H1 (cell line): ENCODE measurements at regions not wholly inside any gene's neighbourhood (a gene's known extent, or its start where the extent isn't known, plus 50 kb on each side); places are given as distances from the start of the nearest gene placed in this dataset.

ENCODE experiments used
- CTCF ChIA-PET: fragments of 300-600 bp; sonication (Branson Sonifier 250); formaldehyde crosslinking; loops from one replicate; lab custom pipeline; 2021; ENCODE audit not compliant: partially characterized antibody; lab: Charles Lee
- POLR2A ChIA-PET: fragments of 300-600 bp; sonication (Branson Sonifier 250); formaldehyde crosslinking; loops from one replicate; lab custom pipeline; 2021; ENCODE audit warnings: inconsistent platforms; ENCODE audit not compliant: partially characterized antibody; lab: Charles Lee
- DNase-seq, 2 experiments: peaks; one replicate each; pipeline versions ENCODE4 v3.0.0 to v3.0.0-alpha.2; 2010 to 2022; ENCODE audit warnings: low spot score in 2 of 2, low read depth in 1 of 2, mixed read lengths in 1 of 2
- FAIRE-seq: peaks from 2 replicates; lab custom pipeline; 2011; peaks lifted over from hg19 to GRCh38; lab: Jason Lieb, UNC
- H2AFZ ChIP-seq: 2 replicates; pipeline ENCODE4 v1.8.1; 2012; ENCODE audit warnings: low read length, inconsistent platforms
- H2AK5ac ChIP-seq: 2 replicates; pipeline ENCODE4 v1.6.1; 2013; ENCODE audit warnings: low read depth, low read length
- H2BK120ac ChIP-seq: replicated peaks from 2 replicates; pipeline ENCODE3; 2013; ENCODE audit warnings: low read depth, low read length, inconsistent platforms
- H2BK12ac ChIP-seq: 2 replicates; pipeline ENCODE4 v1.6.1; 2013; ENCODE audit warnings: low read depth, low read length
- H2BK15ac ChIP-seq: 2 replicates; pipeline ENCODE4 v1.6.1; 2013; ENCODE audit warnings: low read length
- H2BK20ac ChIP-seq: 2 replicates; pipeline ENCODE4 v1.6.1; 2013; ENCODE audit warnings: low read length
- H2BK5ac ChIP-seq: 2 replicates; pipeline ENCODE4 v1.6.1; 2013; ENCODE audit warnings: low read depth, low read length
- H3K14ac ChIP-seq: 2 replicates; pipeline ENCODE4 v1.6.1; 2013; ENCODE audit warnings: inconsistent platforms; ENCODE audit not compliant: insufficient read length
- H3K18ac ChIP-seq: 2 replicates; pipeline ENCODE4 v1.6.1; 2013; ENCODE audit warnings: low read length; ENCODE audit errors: extremely low read depth
- H3K23ac ChIP-seq: 2 replicates; pipeline ENCODE4 v1.6.1; 2013; ENCODE audit warnings: inconsistent platforms; ENCODE audit not compliant: insufficient read length
- H3K23me2 ChIP-seq: 2 replicates; pipeline ENCODE4 v1.6.1; 2013; ENCODE audit warnings: low read depth, low read length
- H3K27ac ChIP-seq: 2 replicates; pipeline ENCODE4 v1.6.1; 2011; ENCODE audit warnings: low read depth, low read length, inconsistent platforms
- H3K27me3 ChIP-seq, 4 experiments: replicated peaks in 1 of 4; 1 replicate in 1 of 4; 2 replicates in 3 of 4; pipeline versions ENCODE4 v1.6.1 to v1.8.1; 2011 to 2013; ENCODE audit warnings: low read length in 3 of 4, mild to moderate bottlenecking in 3 of 4, inconsistent platforms in 2 of 4, mixed read lengths in 2 of 4, moderate library complexity in 1 of 4; ENCODE audit not compliant: control insufficient read depth in 3 of 4, insufficient read depth in 3 of 4; ENCODE audit errors: extremely low read depth in 1 of 4
- H3K36me3 ChIP-seq, 4 experiments: 2 replicates each; pipeline versions ENCODE4 v1.6.1 to v1.8.1; 2011 to 2013; ENCODE audit warnings: mild to moderate bottlenecking in 4 of 4, low read length in 3 of 4, moderate library complexity in 2 of 4, control low read depth in 1 of 4, inconsistent platforms in 1 of 4; ENCODE audit not compliant: insufficient read depth in 4 of 4, control insufficient read depth in 2 of 4
- H3K4ac ChIP-seq: replicated peaks from 2 replicates; pipeline ENCODE3; 2013; ENCODE audit warnings: low read length, low read depth, mixed read lengths, inconsistent platforms; ENCODE audit not compliant: insufficient read length
- H3K4me1 ChIP-seq, 4 experiments: replicated peaks in 1 of 4; 1 replicate in 1 of 4; 2 replicates in 3 of 4; pipeline versions ENCODE4 v1.6.1 to v1.8.1; 2011 to 2013; ENCODE audit warnings: low read length in 3 of 4, inconsistent platforms in 2 of 4, mixed read lengths in 1 of 4; ENCODE audit not compliant: insufficient read depth in 4 of 4, control insufficient read depth in 3 of 4
- H3K4me2 ChIP-seq, 2 experiments: 2 replicates each; pipeline versions ENCODE4 v1.6.1 to v1.8.1; 2011 to 2013; ENCODE audit warnings: low read depth in 2 of 2, low read length in 2 of 2, control low read depth in 1 of 2, inconsistent platforms in 1 of 2, mild to moderate bottlenecking in 1 of 2; ENCODE audit not compliant: insufficient read depth in 1 of 2
- H3K4me3 ChIP-seq, 4 experiments: fragments of 200-600, 300-600 bp in 1 of 4; sonication (generic), shearing (Covaris generic), sonication (Bioruptor Twin) in 1 of 4; 2 replicates each; pipeline versions ENCODE4 v1.5.1 to v1.8.1; 2011 to 2016; ENCODE audit warnings: low read length in 4 of 4, low read depth in 3 of 4, control low read depth in 2 of 4, inconsistent platforms in 2 of 4, mild to moderate bottlenecking in 2 of 4, mixed read lengths in 1 of 4, moderate library complexity in 1 of 4; ENCODE audit not compliant: insufficient read depth in 2 of 4; ENCODE audit errors: extremely low read depth in 1 of 4
- H3K56ac ChIP-seq: replicated peaks from 2 replicates; pipeline ENCODE3; 2013; ENCODE audit warnings: low read depth, mild to moderate bottlenecking, mixed read lengths, low read length, inconsistent platforms; ENCODE audit not compliant: insufficient read length
- H3K79me1 ChIP-seq: 2 replicates; pipeline ENCODE4 v1.6.1; 2013; ENCODE audit warnings: low read depth, low read length, control low read depth
- H3K79me2 ChIP-seq, 2 experiments: 2 replicates each; pipeline versions ENCODE4 v1.6.1 to v1.8.1; 2012 to 2013; ENCODE audit warnings: low read length in 2 of 2, mild to moderate bottlenecking in 2 of 2, inconsistent platforms in 1 of 2; ENCODE audit not compliant: insufficient read depth in 2 of 2, control insufficient read depth in 1 of 2
- H3K9ac ChIP-seq, 4 experiments: replicated peaks in 1 of 4; 1 replicate in 1 of 4; 2 replicates in 3 of 4; pipeline versions ENCODE4 v1.6.1 to v1.8.1; 2011 to 2013; ENCODE audit warnings: low read depth in 3 of 4, low read length in 3 of 4, control low read depth in 2 of 4, mild to moderate bottlenecking in 2 of 4, moderate library complexity in 2 of 4, inconsistent platforms in 1 of 4; ENCODE audit errors: extremely low read depth in 1 of 4
- H3K9me3 ChIP-seq, 2 experiments: 2 replicates each; pipeline versions ENCODE4 v1.6.1 to v1.8.1; 2012 to 2013; ENCODE audit warnings: mild to moderate bottlenecking in 2 of 2, moderate library complexity in 2 of 2, control low read depth in 1 of 2, inconsistent platforms in 1 of 2, low read depth in 1 of 2, low read length in 1 of 2, mixed read lengths in 1 of 2; ENCODE audit not compliant: insufficient read depth in 2 of 2
- H4K20me1 ChIP-seq, 2 experiments: replicated peaks in 1 of 2; 2 replicates each; pipeline versions ENCODE3 to v1.8.1; 2011 to 2013; ENCODE audit warnings: inconsistent platforms in 2 of 2, low read length in 2 of 2, mild to moderate bottlenecking in 1 of 2; ENCODE audit not compliant: insufficient read depth in 2 of 2, control insufficient read depth in 1 of 2
- H4K5ac ChIP-seq: 2 replicates; pipeline ENCODE4 v1.6.1; 2013; ENCODE audit warnings: low read length, low read depth, mixed read lengths, inconsistent platforms; ENCODE audit not compliant: insufficient read length
- H4K8ac ChIP-seq: 2 replicates; pipeline ENCODE4 v1.8.0; 2013; ENCODE audit warnings: mild to moderate bottlenecking, moderate library complexity, low read length, inconsistent platforms; ENCODE audit not compliant: insufficient read depth; ENCODE audit errors: extremely low read depth
- H4K91ac ChIP-seq: replicated peaks from 2 replicates; pipeline ENCODE3; 2013; ENCODE audit warnings: low read length, mixed read lengths, inconsistent platforms; ENCODE audit not compliant: insufficient read length
- CBX5 ChIP-seq: fragments of 300-800, 300-1000 bp; sonication (generic); IDR thresholded peaks from 2 replicates; pipeline ENCODE4 v1.7.1; 2016; ENCODE audit warnings: antibody characterized with exemption, low read length, low read depth
- CTBP2 ChIP-seq: IDR thresholded peaks from 2 replicates; pipeline ENCODE4 v1.7.0; 2011; ENCODE audit warnings: borderline replicate concordance, mild to moderate bottlenecking, moderate library complexity, mixed read lengths, low read length; ENCODE audit not compliant: insufficient read depth, insufficient read length
- HDAC2 ChIP-seq, 2 experiments: fragments of 300-600 bp in 1 of 2; sonication (generic) in 1 of 2; IDR thresholded peaks; 2 replicates each; pipeline ENCODE4 v1.6.1; 2011 to 2012; ENCODE audit warnings: low read depth in 2 of 2, low read length in 2 of 2, mild to moderate bottlenecking in 2 of 2, moderate library complexity in 2 of 2, borderline replicate concordance in 1 of 2, inconsistent platforms in 1 of 2
- JUND ChIP-seq: IDR thresholded peaks from 2 replicates; pipeline ENCODE4 v1.6.1; 2011; ENCODE audit warnings: mild to moderate bottlenecking, improper control_type of control experiment, low read length
- PHF8 ChIP-seq: fragments of 200-600 bp; sonication (generic); conservative IDR thresholded peaks from 2 replicates; pipeline ENCODE4 v1.7.1; 2012; ENCODE audit warnings: low read depth, mild to moderate bottlenecking, inconsistent platforms, low read length, moderate library complexity
- RBBP5 ChIP-seq: IDR thresholded peaks from 2 replicates; pipeline ENCODE4 v1.7.1; 2012; ENCODE audit warnings: low read depth, mild to moderate bottlenecking, inconsistent platforms, low read length, moderate library complexity, borderline replicate concordance
- RXRA ChIP-seq: IDR thresholded peaks from 2 replicates; pipeline ENCODE4 v1.6.1; 2011; ENCODE audit warnings: low read depth, mild to moderate bottlenecking, low read length, moderate library complexity; ENCODE audit not compliant: insufficient read depth
- SP1 ChIP-seq: IDR thresholded peaks from 2 replicates; pipeline ENCODE4 v1.6.1; 2011; ENCODE audit warnings: low read depth, low read length
- SP4 ChIP-seq: IDR thresholded peaks from 2 replicates; pipeline ENCODE4 v1.6.1; 2012; ENCODE audit warnings: low read length, inconsistent platforms
- SRF ChIP-seq: IDR thresholded peaks from 2 replicates; pipeline ENCODE4 v1.6.1; 2011; ENCODE audit warnings: mild to moderate bottlenecking, low read depth, low read length, moderate library complexity
- TBP ChIP-seq: IDR thresholded peaks from 2 replicates; pipeline ENCODE4 v1.6.1; 2011; ENCODE audit warnings: low read depth, low read length, improper control_type of control experiment
- TEAD4 ChIP-seq: IDR thresholded peaks from 2 replicates; pipeline ENCODE4 v1.6.1; 2012; ENCODE audit warnings: low read depth, low read length, inconsistent platforms, mixed read lengths
- WGBS, 2 experiments: shearing (Covaris generic) in 1 of 2; methylation state at CpG; one replicate each; pipeline versions ENCODE4 v1.1.6 to v1.1.7; 2013 to 2015; ENCODE audit warnings: low lambda C conversion rate in 2 of 2, mixed read lengths in 2 of 2, inconsistent platforms in 1 of 2, low coverage in 1 of 2, missing lambda C conversion rate in 1 of 2; ENCODE audit not compliant: insufficient replicate concordance in 2 of 2, insufficient coverage in 1 of 2, insufficient read length in 1 of 2; ENCODE audit errors: extremely low coverage in 1 of 2, missing lambda C conversion rate in 1 of 2; 5-methylcytosine and 5-hydroxymethylcytosine counted together

- Histone ChIP-seq H3K9ac (no peak overlapping the region), H3K23me2 (no peaks in the 10 kb centered on the region), H2BK120ac (no peak overlapping the region), H3K14ac (no peak overlapping the region)
- DNase-seq: no peak
- TF ChIP-seq CBX5 (no peak), TEAD4 (no peak), CTBP2 (no peak), HDAC2 (IDR thresholded peaks at IDR 0.05; ENCODE audit: borderline replicate concordance in 1 of 2, low read depth in 2 of 2, low read length in 2 of 2) (no peak), PHF8 (no peak), JUND (no peak), RBBP5 (no peak), TBP (no peak), SP4 (no peak), RXRA (no peak), SRF (no peak), SP1 (no peak)
- TF ChIP-seq, all 59 proteins: peak for 0
- Histone ChIP-seq H3K4me2 (no peak overlapping the region), H4K5ac (no peak overlapping the region), H2BK12ac (no peak overlapping the region), H3K56ac (no peak overlapping the region), H4K8ac (no peak overlapping the region), H2BK20ac (no peak overlapping the region), H3K9me3 (no peaks in the 10 kb centered on the region), H2BK5ac (no peak overlapping the region), H3K79me1 (no peaks in the 10 kb centered on the region), H3K27ac (no peak overlapping the region), H3K4me3 (no peak overlapping the region), H3K4me1 (no peaks in the 10 kb centered on the region), H3K79me2 (no peaks in the 10 kb centered on the region), H2AFZ (no peak overlapping the region), H4K91ac (no peak overlapping the region), H4K20me1 (no peaks in the 10 kb centered on the region), H2AK5ac (no peak overlapping the region), H3K27me3 (no peaks in the 10 kb centered on the region), H3K36me3 (no peaks in the 10 kb centered on the region), H2BK15ac (no peak overlapping the region), H3K4ac (no peak overlapping the region), H3K18ac (no peak overlapping the region), H3K23ac (no peak overlapping the region)
- ChIA-PET CTCF (interaction anchor here (1.3 to 5.7 kb wide), 2 partner anchors 9 to 116 kb away, joined by 3 to 45 read pairs; no protein-coding TSS in a partner anchor), POLR2A (no interaction called here)
- 94% methylated on average over 3 of the region's 3 CpGs; no CpG with 5 or more reads in 1 of the 2 experiments for WGBS, 2 experiments
- no peak for FAIRE-seq
These were observed 137.4 kb downstream of the CHD1L start for GRCh38 chr1:147379889-147380288.
